ENCODE measurements at regions not wholly inside any gene's neighbourhood (a gene's known extent, or its start where the extent isn't known, plus 50 kb on each side); places are given as distances from the start of the nearest gene placed in this dataset.
"Not testable (repeated sequence)": the region's sequence is repeated elsewhere in the genome, so short reads cannot be mapped to it uniquely, and the experiment has no call there.

DNA sequence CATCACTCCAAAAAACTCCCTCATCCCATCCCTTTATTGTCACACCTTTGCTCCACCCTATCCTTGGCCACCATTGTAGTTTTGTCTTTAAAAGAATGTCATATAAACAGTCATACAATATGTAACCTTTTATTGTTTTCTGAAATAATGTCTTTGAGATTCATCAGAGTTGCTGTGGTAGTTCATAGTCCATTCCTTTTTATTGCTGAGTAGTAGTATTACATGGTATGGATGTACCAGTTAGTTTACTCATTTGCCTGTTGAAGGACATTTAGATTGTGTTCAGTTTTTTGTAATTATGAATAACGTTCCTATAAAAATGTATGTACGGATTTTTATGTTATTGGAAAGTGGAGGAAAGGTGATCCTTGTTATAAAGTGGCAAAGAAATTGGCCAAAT lies 171.8 kb upstream of the GCFC2 start:
- Histone ChIP-seq H3F3A (ENCODE audit: low read length, unreplicated experiment) (no peaks in the 10 kb centered on the region), H3K4me3 (ENCODE audit: low read length) (no peak overlapping the region), H3K27ac (ENCODE audit: low read length) (no peak overlapping the region), H3K4me2 (ENCODE audit: low read length) (no peak overlapping the region), H4K20me1 (ENCODE audit: low read length) (no peaks in the 10 kb centered on the region), H3K9ac (ENCODE audit: low read length) (no peak overlapping the region), H3K9me2 (replicated peaks; ENCODE audit: low read length) (no peaks in the 10 kb centered on the region), H2AFZ (ENCODE audit: low read length) (no peak overlapping the region), H3K27me3 (ENCODE audit: low read length) (peaks cover 41% of the 10 kb centered on the region), H3K36me3 (ENCODE audit: low read depth, low read length) (no peaks in the 10 kb centered on the region), H3K9me3 (ENCODE audit: low read length) (no peaks in the 10 kb centered on the region), H3K79me2 (ENCODE audit: low read length) (no peaks in the 10 kb centered on the region), H3K4me1 (ENCODE audit: insufficient read depth, low read length) (no peaks in the 10 kb centered on the region)
- ChIA-PET CTCF (no interaction called here), POLR2A (ENCODE audit: unreplicated experiment) (no interaction called here)
- intact Hi-C loops (cut with micrococcal nuclease): no loop called here
- DNase-seq (no peak), ATAC-seq (no peak)
- TF ChIP-seq, protein P1, sequence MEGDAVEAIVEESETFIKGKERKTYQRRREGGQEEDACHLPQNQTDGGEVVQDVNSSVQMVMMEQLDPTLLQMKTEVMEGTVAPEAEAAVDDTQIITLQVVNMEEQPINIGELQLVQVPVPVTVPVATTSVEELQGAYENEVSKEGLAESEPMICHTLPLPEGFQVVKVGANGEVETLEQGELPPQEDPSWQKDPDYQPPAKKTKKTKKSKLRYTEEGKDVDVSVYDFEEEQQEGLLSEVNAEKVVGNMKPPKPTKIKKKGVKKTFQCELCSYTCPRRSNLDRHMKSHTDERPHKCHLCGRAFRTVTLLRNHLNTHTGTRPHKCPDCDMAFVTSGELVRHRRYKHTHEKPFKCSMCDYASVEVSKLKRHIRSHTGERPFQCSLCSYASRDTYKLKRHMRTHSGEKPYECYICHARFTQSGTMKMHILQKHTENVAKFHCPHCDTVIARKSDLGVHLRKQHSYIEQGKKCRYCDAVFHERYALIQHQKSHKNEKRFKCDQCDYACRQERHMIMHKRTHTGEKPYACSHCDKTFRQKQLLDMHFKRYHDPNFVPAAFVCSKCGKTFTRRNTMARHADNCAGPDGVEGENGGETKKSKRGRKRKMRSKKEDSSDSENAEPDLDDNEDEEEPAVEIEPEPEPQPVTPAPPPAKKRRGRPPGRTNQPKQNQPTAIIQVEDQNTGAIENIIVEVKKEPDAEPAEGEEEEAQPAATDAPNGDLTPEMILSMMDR (conservative IDR thresholded peaks at IDR 0.05; ENCODE audit: low read depth, low read length): no peak
- no peak for TF ChIP-seq EZH2 (IDR thresholded peaks at IDR 0.05; ENCODE audit: low read length, unreplicated experiment)
- no TSS peak for BruUV-seq (replicated peaks)

DNA sequence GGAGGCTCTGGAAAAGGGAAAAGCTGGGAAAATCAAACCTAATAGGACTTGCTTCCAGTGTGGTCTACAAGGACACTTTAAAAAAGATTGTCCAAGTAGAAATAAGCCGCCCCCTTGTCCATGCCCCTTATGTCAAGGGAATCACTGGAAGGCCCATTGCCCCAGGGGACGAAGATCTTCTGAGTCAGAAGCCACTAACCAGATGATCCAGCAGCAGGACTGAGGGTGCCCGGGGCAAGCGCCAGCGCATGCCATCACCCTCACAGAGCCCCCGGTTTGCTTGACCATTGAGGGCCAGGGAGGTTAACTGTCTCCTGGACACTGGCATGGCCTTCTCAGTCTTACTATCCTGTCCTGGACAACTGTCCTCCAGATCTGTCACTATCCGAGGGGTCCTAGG lies 164.9 kb upstream of the GCFC2 start:
- H3K4me2 ChIP-seq (ENCODE audit: low read length); H3F3A ChIP-seq (ENCODE audit: low read length, unreplicated experiment); ATAC-seq; H3K9me2 ChIP-seq (replicated peaks; ENCODE audit: low read length); BruUV-seq (replicated peaks); DNase-seq; intact Hi-C loops (cut with micrococcal nuclease); H4K20me1 ChIP-seq (ENCODE audit: low read length); H2AFZ ChIP-seq (ENCODE audit: low read length); H3K4me1 ChIP-seq (ENCODE audit: insufficient read depth, low read length); H3K4me3 ChIP-seq (ENCODE audit: low read length); H3K36me3 ChIP-seq (ENCODE audit: low read depth, low read length); CTCF ChIA-PET; POLR2A ChIA-PET (ENCODE audit: unreplicated experiment); H3K9me3 ChIP-seq (ENCODE audit: low read length); H3K9ac ChIP-seq (ENCODE audit: low read length); H3K79me2 ChIP-seq (ENCODE audit: low read length); H3K27ac ChIP-seq (ENCODE audit: low read length): not testable (repeated sequence)
- H3K27me3 ChIP-seq (ENCODE audit: low read length): peaks cover 28% of the 10 kb centered on the region

DNA sequence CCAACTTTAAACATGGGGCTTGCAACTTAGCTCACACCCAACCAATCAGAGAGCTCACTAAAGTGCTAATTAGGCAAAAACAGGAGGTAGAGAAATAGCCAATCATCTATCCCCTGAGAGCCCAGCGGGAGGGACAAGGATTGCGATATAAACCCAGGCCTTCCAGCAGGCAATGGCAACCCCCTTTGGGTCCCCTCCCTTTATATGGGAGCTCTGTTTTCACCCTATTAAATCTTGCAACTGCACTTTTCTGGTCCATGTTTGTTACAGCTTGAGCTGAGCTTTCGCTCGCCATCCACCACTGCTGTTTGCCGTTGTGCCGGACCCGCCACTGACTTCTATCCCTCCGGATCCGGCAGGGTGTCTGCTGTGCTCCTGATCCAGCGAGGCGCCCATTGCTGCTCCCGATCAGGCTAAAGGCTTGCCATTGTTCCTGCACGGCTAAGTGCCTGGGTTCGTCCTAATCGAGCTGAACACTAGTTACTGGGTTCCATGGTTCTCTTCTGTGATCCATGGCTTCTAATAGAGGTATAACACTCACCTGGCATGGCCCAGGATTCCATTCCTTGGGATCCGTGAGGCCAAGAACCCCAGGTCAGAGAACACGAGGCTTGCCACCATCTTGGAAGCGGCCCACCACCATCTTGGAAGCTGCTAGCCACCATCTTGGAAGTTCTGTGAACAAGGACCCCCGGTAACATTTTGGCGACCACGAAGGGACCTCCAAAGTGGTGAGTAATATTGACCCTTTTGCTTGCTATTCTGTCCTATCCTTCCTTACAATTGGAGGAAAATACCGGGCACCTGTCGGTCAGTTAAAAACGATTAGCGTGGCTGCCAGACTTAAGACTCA lies 161.3 kb upstream of the GCFC2 start:
- H3K27ac ChIP-seq (ENCODE audit: low read length); ATAC-seq; H3K4me1 ChIP-seq (ENCODE audit: insufficient read depth, low read length); H3K4me3 ChIP-seq (ENCODE audit: low read length); H2AFZ ChIP-seq (ENCODE audit: low read length); H4K20me1 ChIP-seq (ENCODE audit: low read length); H3K79me2 ChIP-seq (ENCODE audit: low read length); H3K9me2 ChIP-seq (replicated peaks; ENCODE audit: low read length); CTCF ChIA-PET; H3K9me3 ChIP-seq (ENCODE audit: low read length); H3K4me2 ChIP-seq (ENCODE audit: low read length); BruUV-seq (replicated peaks); DNase-seq; H3F3A ChIP-seq (ENCODE audit: low read length, unreplicated experiment); H3K9ac ChIP-seq (ENCODE audit: low read length); POLR2A ChIA-PET (ENCODE audit: unreplicated experiment); intact Hi-C loops (cut with micrococcal nuclease); H3K36me3 ChIP-seq (ENCODE audit: low read depth, low read length): not testable (repeated sequence)
- H3K27me3 ChIP-seq (ENCODE audit: low read length): peaks cover 44% of the 10 kb centered on the region

DNA sequence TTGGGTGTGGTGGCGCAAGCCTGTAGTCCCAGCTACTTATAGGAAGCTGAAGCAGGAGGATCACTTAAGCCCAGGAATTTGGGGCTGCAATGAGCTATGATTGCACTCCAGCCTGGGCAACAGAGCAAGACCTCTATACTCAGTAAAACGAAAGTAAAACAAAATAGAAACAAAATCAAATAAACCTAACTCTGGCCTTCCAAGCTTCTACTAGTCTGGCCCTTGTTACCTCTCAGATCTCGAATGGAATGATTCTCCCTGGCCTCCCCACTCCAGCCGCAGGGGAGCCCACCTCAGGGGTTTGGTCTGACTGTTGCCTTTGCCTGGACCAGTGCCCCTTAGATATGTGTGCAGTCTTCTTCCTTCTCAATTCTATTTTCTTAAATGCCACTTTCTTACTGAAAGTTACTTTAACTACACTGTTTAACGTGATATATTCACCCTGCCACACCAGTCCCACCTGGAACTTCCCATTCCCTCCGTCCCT lies 160.0 kb upstream of the GCFC2 start:
- intact Hi-C loops (cut with micrococcal nuclease): no loop called here
- H2AFZ ChIP-seq (ENCODE audit: low read length): no peak overlapping the region
- H3K27ac ChIP-seq (ENCODE audit: low read length): no peak overlapping the region
- H3K27me3 ChIP-seq (ENCODE audit: low read length): peaks cover 53% of the 10 kb centered on the region
- H3K9me2 ChIP-seq (replicated peaks; ENCODE audit: low read length): no peaks in the 10 kb centered on the region
- no peak overlapping the region for H3K4me3 ChIP-seq (ENCODE audit: low read length)
- no peaks in the 10 kb centered on the region for H4K20me1 ChIP-seq (ENCODE audit: low read length)
- POLR2A ChIA-PET (ENCODE audit: unreplicated experiment): no interaction called here
- no peaks in the 10 kb centered on the region for H3F3A ChIP-seq (ENCODE audit: low read length, unreplicated experiment)
- no peaks in the 10 kb centered on the region for H3K4me1 ChIP-seq (ENCODE audit: insufficient read depth, low read length)
- no peak for DNase-seq
- no TSS peak for BruUV-seq (replicated peaks)
- no peak for ATAC-seq
- no peaks in the 10 kb centered on the region for H3K9me3 ChIP-seq (ENCODE audit: low read length)
- no peaks in the 10 kb centered on the region for H3K36me3 ChIP-seq (ENCODE audit: low read depth, low read length)
- no peak overlapping the region for H3K4me2 ChIP-seq (ENCODE audit: low read length)
- TF ChIP-seq, protein P1 (conservative IDR thresholded peaks at IDR 0.05; ENCODE audit: low read depth, low read length): no peak
- TF ChIP-seq EZH2phosphoT487 (IDR thresholded peaks at IDR 0.05; ENCODE audit: borderline replicate concordance, low read length) (no peak), EZH2 (IDR thresholded peaks at IDR 0.05; ENCODE audit: low read length, unreplicated experiment) (no peak)
- H3K9ac ChIP-seq (ENCODE audit: low read length): no peak overlapping the region
- H3K79me2 ChIP-seq (ENCODE audit: low read length): no peaks in the 10 kb centered on the region
- CTCF ChIA-PET: interaction anchor here (0.7 kb wide), 1 partner anchor 286 kb away, joined by 3 read pairs; no protein-coding TSS in a partner anchor
